SK-N-SH treated with all-trans-retinoic acid at 6 μM for 48 hours (cell line): ENCODE measurements at regions not wholly inside any gene's neighbourhood (a gene's known extent, or its start where the extent isn't known, plus 50 kb on each side); places are given as distances from the start of the nearest gene placed in this dataset.

Source experiments
- ATAC-seq: fragments of 200-7000 bp; cut with Tn5 transposase; 3 replicates; pipeline ENCODE4 v1.9.1; 2020; ENCODE audit warnings: mild to moderate bottlenecking, moderate library complexity
- ARNTL ChIP-seq: fragments of 450-650 bp; formaldehyde crosslinking; IDR thresholded peaks from 2 replicates; pipeline ENCODE4 v1.5.0; 2020; ENCODE audit warnings: low read depth, mild to moderate bottlenecking, moderate library complexity, borderline replicate concordance
- BACH2 ChIP-seq: fragments of 250-450 bp; sonication (Bioruptor Pico); IDR thresholded peaks from 2 replicates; pipeline ENCODE4 v1.9.0; 2021; ENCODE audit warnings: mild to moderate bottlenecking, borderline replicate concordance
- CSDC2 ChIP-seq: fragments of 250-450 bp; sonication (Bioruptor Pico); IDR thresholded peaks from 2 replicates; pipeline ENCODE4 v1.5.0; 2020; ENCODE audit warnings: mild to moderate bottlenecking, moderate library complexity
- ESRRG ChIP-seq: fragments of 250-450 bp; sonication (Bioruptor Pico); IDR thresholded peaks from 2 replicates; pipeline ENCODE4 v1.6.1; 2021; ENCODE audit warnings: mild to moderate bottlenecking
- GLIS3 ChIP-seq: fragments of 250-450 bp; sonication (Bioruptor Pico); IDR thresholded peaks from 2 replicates; pipeline ENCODE4 v1.5.0; 2020; ENCODE audit warnings: mild to moderate bottlenecking, moderate library complexity
- ISL1 ChIP-seq: fragments of 250-450 bp; sonication (Bioruptor Pico); IDR thresholded peaks from 2 replicates; pipeline ENCODE4 v2.1.2; 2022; ENCODE audit warnings: mild to moderate bottlenecking, moderate library complexity
- OSR1 ChIP-seq: fragments of 250-450 bp; sonication (Bioruptor Pico); IDR thresholded peaks from 2 replicates; pipeline ENCODE4 v1.8.0; 2022; ENCODE audit warnings: moderate library complexity, mild to moderate bottlenecking, inconsistent platforms
- PPARA ChIP-seq: fragments of 250-450 bp; sonication (Bioruptor Pico); IDR thresholded peaks from 2 replicates; pipeline ENCODE4 v1.5.0; 2020; ENCODE audit warnings: mild to moderate bottlenecking, borderline replicate concordance
- RARB ChIP-seq: fragments of 250-450 bp; sonication (Bioruptor Pico); IDR thresholded peaks from 2 replicates; pipeline ENCODE4 v1.8.0; 2021; ENCODE audit warnings: mild to moderate bottlenecking, moderate library complexity
- SNAI2 ChIP-seq: fragments of 250-450 bp; sonication (Bioruptor Pico); IDR thresholded peaks from 2 replicates; pipeline ENCODE4 v1.5.0; 2020; ENCODE audit warnings: mild to moderate bottlenecking, moderate library complexity
- TCF4 ChIP-seq: fragments of 250-450 bp; sonication (Bioruptor Pico); IDR thresholded peaks from 2 replicates; pipeline ENCODE4 v1.8.0; 2021; ENCODE audit warnings: mild to moderate bottlenecking, moderate library complexity, borderline replicate concordance
- TOX ChIP-seq: fragments of 250-450 bp; sonication (Bioruptor Pico); IDR thresholded peaks from 2 replicates; pipeline ENCODE4 v1.8.0; 2021; ENCODE audit warnings: mild to moderate bottlenecking, moderate library complexity, borderline replicate concordance
- ZC3H10 ChIP-seq: fragments of 250-450 bp; sonication (Bioruptor Pico); IDR thresholded peaks from 2 replicates; pipeline ENCODE4 v1.5.1; 2021; ENCODE audit warnings: mild to moderate bottlenecking, moderate library complexity
- ZFP3 ChIP-seq: fragments of 250-450 bp; sonication (Bioruptor Pico); IDR thresholded peaks from 2 replicates; pipeline ENCODE4 v1.5.0; 2020; ENCODE audit warnings: mild to moderate bottlenecking, moderate library complexity
- ZFP30 ChIP-seq: fragments of 450-650 bp; formaldehyde crosslinking; IDR thresholded peaks from 2 replicates; pipeline ENCODE4 v1.5.0; 2022; ENCODE audit warnings: mild to moderate bottlenecking, moderate library complexity
- ZNF8 ChIP-seq: fragments of 450-650 bp; formaldehyde crosslinking; IDR thresholded peaks from 2 replicates; pipeline ENCODE4 v1.5.0; 2020; ENCODE audit warnings: mild to moderate bottlenecking, moderate library complexity
- TF ChIP-seq, protein P1 (sequence below): fragments of 250-450 bp; sonication (Bioruptor Pico); IDR thresholded peaks from 2 replicates; pipeline ENCODE4 v1.5.1; 2021; ENCODE audit warnings: mild to moderate bottlenecking, moderate library complexity
- TF ChIP-seq, protein P2 (sequence below): fragments of 250-450 bp; sonication (Bioruptor Pico); IDR thresholded peaks from 2 replicates; pipeline ENCODE4 v1.5.0; 2020; ENCODE audit warnings: mild to moderate bottlenecking, moderate library complexity
- TF ChIP-seq, protein P3 (sequence below): fragments of 250-450 bp; sonication (Bioruptor Pico); IDR thresholded peaks from 2 replicates; pipeline ENCODE4 v1.8.0; 2021; ENCODE audit warnings: low read depth, mild to moderate bottlenecking, moderate library complexity, borderline replicate concordance
- TF ChIP-seq, protein P4 (sequence below): fragments of 250-450 bp; sonication (Bioruptor Pico); IDR thresholded peaks from 2 replicates; pipeline ENCODE4 v1.5.1; 2020; ENCODE audit warnings: low read depth, mild to moderate bottlenecking, moderate library complexity
- TF ChIP-seq, protein P5 (sequence below): fragments of 250-450 bp; sonication (Bioruptor Pico); IDR thresholded peaks from 2 replicates; pipeline ENCODE4 v1.8.0; 2020; ENCODE audit warnings: mild to moderate bottlenecking, moderate library complexity, borderline replicate concordance

DNA sequence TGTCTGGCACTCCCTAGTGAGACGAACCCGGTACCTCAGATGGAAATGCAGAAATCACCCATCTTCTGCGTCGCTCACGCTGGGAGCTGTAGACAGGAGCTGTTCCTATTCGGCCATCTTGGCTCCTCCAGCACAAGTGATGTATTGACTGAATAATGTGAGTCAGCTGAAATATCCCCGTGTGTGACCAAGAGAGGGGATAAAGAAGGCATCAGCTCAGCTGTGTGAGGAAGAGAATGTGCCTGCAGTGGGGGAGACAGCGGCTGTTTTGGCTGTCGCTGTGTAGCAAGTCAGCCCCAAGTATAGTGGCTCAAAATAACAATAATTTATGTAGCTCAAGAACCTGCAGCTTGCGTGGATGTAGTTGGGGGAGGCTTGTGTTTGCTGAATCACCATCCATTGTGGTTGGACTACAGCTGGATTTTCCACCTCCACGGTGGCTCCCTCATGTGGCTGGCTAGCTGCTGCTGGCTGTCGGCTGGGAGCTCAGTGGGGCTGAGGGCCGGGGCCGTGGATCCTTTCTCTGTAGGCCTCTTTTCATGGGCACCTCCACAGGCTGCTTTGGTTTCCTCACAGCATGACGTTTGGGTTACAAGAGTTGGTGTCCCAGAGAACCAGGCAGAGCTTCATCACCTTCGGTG, 434.5 kb downstream of the CCSER2 start:
- TF ChIP-seq ZC3H10, result no peak
- TF ChIP-seq ESRRG (CRISPR knock-in tag), result no peak
- TF ChIP-seq CSDC2 (CRISPR knock-in tag), result no peak
- TF ChIP-seq TOX (CRISPR knock-in tag), result no peak
- no peak for TF ChIP-seq GLIS3 (CRISPR knock-in tag)
- no peak for TF ChIP-seq ZNF8 (CRISPR knock-in tag)
- TF ChIP-seq ZFP3 (CRISPR knock-in tag), result no peak
- no peak for TF ChIP-seq SNAI2 (CRISPR knock-in tag)
- no peak for TF ChIP-seq ISL1 (CRISPR knock-in tag)
- no peak for TF ChIP-seq RARB
- TF ChIP-seq, protein P1, sequence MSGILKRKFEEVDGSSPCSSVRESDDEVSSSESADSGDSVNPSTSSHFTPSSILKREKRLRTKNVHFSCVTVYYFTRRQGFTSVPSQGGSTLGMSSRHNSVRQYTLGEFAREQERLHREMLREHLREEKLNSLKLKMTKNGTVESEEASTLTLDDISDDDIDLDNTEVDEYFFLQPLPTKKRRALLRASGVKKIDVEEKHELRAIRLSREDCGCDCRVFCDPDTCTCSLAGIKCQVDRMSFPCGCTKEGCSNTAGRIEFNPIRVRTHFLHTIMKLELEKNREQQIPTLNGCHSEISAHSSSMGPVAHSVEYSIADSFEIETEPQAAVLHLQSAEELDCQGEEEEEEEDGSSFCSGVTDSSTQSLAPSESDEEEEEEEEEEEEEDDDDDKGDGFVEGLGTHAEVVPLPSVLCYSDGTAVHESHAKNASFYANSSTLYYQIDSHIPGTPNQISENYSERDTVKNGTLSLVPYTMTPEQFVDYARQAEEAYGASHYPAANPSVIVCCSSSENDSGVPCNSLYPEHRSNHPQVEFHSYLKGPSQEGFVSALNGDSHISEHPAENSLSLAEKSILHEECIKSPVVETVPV, result no peak
- no peak for TF ChIP-seq ZFP30 (CRISPR knock-in tag)
- TF ChIP-seq, protein P2, sequence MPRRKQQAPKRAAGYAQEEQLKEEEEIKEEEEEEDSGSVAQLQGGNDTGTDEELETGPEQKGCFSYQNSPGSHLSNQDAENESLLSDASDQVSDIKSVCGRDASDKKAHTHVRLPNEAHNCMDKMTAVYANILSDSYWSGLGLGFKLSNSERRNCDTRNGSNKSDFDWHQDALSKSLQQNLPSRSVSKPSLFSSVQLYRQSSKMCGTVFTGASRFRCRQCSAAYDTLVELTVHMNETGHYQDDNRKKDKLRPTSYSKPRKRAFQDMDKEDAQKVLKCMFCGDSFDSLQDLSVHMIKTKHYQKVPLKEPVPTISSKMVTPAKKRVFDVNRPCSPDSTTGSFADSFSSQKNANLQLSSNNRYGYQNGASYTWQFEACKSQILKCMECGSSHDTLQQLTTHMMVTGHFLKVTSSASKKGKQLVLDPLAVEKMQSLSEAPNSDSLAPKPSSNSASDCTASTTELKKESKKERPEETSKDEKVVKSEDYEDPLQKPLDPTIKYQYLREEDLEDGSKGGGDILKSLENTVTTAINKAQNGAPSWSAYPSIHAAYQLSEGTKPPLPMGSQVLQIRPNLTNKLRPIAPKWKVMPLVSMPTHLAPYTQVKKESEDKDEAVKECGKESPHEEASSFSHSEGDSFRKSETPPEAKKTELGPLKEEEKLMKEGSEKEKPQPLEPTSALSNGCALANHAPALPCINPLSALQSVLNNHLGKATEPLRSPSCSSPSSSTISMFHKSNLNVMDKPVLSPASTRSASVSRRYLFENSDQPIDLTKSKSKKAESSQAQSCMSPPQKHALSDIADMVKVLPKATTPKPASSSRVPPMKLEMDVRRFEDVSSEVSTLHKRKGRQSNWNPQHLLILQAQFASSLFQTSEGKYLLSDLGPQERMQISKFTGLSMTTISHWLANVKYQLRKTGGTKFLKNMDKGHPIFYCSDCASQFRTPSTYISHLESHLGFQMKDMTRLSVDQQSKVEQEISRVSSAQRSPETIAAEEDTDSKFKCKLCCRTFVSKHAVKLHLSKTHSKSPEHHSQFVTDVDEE (CRISPR knock-in tag), result no peak
- no peak for TF ChIP-seq TCF4
- TF ChIP-seq, all 23 proteins: peak for 0
- no peak for ATAC-seq

DNA sequence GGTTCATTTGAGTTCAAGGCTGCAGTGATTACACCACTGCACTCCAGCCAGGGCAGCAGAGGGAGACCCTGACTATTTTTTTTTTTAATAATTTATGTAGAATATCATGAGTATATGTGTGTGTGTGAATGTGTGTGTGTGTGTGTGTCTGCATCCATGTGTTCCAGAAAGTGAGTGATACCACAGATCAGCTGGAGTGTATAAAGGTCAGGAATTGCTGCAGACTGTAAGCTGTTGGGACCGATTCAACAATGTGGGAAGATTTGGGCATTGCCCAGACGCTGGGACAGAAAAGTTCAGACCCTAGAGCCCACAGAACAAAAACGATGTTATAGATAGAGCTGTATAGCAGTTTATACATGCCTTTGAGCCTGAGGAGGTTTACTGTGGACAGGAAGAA, 435.6 kb downstream of the CCSER2 start:
- TF ChIP-seq BACH2 (CRISPR knock-in tag) (no peak), PPARA (CRISPR knock-in tag) (no peak), TCF4 (no peak), ZNF8 (CRISPR knock-in tag) (no peak), ZFP3 (CRISPR knock-in tag) (no peak), ISL1 (CRISPR knock-in tag) (no peak), ARNTL (no peak), CSDC2 (CRISPR knock-in tag) (no peak), RARB (no peak), OSR1 (no peak), ZC3H10 (no peak), ZFP30 (CRISPR knock-in tag) (no peak)
- TF ChIP-seq, protein P3, sequence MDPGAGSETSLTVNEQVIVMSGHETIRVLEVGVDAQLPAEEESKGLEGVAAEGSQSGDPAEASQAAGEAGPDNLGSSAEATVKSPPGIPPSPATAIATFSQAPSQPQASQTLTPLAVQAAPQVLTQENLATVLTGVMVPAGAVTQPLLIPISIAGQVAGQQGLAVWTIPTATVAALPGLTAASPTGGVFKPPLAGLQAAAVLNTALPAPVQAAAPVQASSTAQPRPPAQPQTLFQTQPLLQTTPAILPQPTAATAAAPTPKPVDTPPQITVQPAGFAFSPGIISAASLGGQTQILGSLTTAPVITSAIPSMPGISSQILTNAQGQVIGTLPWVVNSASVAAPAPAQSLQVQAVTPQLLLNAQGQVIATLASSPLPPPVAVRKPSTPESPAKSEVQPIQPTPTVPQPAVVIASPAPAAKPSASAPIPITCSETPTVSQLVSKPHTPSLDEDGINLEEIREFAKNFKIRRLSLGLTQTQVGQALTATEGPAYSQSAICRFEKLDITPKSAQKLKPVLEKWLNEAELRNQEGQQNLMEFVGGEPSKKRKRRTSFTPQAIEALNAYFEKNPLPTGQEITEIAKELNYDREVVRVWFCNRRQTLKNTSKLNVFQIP, result no peak
- TF ChIP-seq, protein P2 (CRISPR knock-in tag), result no peak
- TF ChIP-seq, protein P4, sequence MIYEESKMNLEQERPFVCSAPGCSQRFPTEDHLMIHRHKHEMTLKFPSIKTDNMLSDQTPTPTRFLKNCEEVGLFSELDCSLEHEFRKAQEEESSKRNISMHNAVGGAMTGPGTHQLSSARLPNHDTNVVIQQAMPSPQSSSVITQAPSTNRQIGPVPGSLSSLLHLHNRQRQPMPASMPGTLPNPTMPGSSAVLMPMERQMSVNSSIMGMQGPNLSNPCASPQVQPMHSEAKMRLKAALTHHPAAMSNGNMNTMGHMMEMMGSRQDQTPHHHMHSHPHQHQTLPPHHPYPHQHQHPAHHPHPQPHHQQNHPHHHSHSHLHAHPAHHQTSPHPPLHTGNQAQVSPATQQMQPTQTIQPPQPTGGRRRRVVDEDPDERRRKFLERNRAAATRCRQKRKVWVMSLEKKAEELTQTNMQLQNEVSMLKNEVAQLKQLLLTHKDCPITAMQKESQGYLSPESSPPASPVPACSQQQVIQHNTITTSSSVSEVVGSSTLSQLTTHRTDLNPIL (CRISPR knock-in tag), result no peak
- TF ChIP-seq, protein P5, sequence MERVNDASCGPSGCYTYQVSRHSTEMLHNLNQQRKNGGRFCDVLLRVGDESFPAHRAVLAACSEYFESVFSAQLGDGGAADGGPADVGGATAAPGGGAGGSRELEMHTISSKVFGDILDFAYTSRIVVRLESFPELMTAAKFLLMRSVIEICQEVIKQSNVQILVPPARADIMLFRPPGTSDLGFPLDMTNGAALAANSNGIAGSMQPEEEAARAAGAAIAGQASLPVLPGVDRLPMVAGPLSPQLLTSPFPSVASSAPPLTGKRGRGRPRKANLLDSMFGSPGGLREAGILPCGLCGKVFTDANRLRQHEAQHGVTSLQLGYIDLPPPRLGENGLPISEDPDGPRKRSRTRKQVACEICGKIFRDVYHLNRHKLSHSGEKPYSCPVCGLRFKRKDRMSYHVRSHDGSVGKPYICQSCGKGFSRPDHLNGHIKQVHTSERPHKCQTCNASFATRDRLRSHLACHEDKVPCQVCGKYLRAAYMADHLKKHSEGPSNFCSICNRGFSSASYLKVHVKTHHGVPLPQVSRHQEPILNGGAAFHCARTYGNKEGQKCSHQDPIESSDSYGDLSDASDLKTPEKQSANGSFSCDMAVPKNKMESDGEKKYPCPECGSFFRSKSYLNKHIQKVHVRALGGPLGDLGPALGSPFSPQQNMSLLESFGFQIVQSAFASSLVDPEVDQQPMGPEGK, result no peak
- TF ChIP-seq, protein P1, result no peak
- TF ChIP-seq, all 23 proteins: peak for 0
- ATAC-seq, result no peak
